Inflammatory macrophage (primary cell): ENCODE measurements at regions not wholly inside any gene's neighbourhood (a gene's known extent, or its start where the extent isn't known, plus 50 kb on each side); places are given as distances from the start of the nearest gene placed in this dataset.
"Not testable (repeated sequence)": the region's sequence is repeated elsewhere in the genome, so short reads cannot be mapped to it uniquely, and the experiment has no call there.

Experiments used
- DNase-seq, 2 donors: peaks; one replicate each; pipeline ENCODE4 v3.0.0-alpha.2; 2020 to 2022

- DNase-seq, result not testable (repeated sequence)
Observed at GRCh38 chr10:53647221-53647620, 874.6 kb upstream of the MBL2 start.

DNA sequence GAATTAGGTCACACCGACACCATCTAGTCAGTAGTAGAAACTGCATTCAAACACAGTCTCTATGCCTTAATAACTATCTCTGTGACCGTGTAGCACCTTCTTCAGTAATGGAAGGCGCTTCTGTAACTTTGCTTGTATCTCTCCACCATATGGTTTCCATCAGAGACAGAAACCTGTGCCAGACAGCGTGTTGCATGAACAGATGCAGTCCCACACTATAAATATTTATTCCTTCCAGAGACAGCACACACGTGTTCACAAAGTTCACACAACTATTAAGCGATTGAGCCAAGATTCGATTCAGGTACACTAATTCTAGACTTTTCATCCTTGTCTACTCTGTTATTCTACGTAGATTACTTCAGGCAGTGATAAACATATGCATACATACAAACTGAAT is 873.9 kb upstream of the MBL2 start:
- DNase-seq, result no peak

GRCh38 chr10:53645951-53646350 is 873.4 kb upstream of the MBL2 start:
- no peak for DNase-seq

DNA sequence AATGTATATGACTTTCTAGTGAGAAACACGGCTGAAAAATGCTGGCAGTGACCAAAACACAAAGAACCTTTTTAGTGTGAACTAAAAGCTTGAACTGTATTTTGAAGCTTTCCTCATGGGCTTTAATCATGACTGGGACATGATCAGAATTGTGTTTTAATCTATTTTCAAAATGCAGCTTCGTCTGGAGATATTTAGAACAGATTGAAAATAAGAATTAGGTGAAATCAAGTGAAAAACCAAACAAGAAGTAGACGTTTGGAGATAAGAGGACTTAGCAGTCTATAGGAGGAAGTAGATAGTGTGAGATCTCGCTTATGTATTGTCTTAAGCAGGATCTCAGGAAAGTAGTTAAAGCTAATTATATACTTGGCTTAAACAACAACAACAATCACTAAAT is 865.4 kb upstream of the MBL2 start:
- no peak for DNase-seq

- DNase-seq, result no peak
Observed at GRCh38 chr10:53624722-53625121, 852.1 kb upstream of the MBL2 start.

DNA sequence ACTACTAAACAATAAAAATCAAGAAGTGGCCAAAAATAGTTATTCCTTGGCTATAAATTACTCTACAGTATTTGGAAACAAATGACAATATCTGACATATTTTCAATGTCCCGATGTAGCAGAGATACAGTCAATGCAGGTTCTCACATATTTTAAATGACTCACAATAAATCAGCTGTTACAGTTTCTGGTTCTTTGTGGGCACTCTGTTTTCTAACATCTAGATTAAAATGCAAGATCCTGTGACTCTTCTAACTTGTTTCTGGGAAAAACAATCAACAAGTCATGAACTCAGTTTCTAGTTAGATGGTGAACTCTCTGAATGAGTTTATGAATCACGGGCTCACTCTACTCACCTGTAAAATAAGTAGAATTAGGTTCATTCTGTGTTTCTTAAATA is 849.6 kb upstream of the MBL2 start:
- no peak for DNase-seq

DNA sequence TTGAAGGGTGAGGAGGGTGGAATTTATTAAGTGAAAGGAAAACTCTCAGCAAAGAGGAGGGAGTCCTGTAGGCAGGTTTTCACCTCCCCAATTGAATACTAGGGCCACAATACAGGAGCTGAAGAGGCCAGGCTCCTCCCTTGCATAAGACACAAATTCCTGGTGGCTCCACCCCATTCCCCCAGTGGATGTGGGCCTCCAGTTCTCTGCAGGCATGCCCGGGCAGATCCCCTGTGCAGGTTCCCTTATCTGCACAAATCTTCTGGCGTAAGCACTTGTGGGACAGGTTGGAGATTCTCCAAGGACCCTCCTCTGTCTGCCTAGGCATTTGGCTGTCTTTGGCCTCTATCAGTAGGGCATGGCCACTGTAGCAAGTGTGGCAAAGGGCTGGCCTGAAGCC is 847.1 kb upstream of the MBL2 start:
- no peak for DNase-seq

DNA sequence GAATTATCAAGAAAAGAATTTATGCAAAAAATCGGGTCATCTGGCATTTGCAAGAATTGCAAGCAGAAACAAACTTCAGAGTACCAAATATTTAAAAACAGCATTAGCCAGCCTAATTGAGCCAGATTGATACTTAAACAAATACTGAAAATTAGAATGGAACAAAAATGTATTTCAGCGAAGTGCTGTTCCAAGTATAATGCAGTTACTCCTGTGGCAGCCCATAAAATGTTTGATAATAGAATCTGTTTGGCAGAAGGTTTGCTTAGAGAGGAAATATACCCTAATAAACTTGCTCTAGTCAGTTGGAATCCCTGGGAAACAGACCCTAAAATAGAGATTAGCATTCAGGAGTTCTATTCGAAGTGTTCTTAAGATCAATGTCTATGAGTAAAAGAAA is 835.1 kb upstream of the MBL2 start:
- no peak for DNase-seq

DNA sequence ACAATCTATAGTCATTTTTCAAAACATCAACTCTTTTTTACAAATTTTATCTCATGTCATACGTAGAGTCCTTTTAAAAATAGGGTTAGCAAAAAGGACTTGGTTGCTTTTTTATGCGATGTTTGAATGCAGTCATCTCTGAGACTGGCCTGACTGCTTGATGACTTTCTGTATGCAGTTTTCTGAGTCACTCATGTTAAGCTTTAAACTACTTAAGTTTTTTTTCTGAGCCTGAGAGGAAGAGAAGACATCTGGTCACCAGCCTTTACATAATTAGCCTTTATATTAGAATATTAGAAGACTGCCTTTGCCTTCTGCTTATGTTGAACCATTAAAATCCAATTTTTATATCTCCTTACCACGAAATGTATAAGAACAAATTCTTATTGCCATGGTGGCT is 834.4 kb upstream of the MBL2 start:
- DNase-seq, result no peak

DNA sequence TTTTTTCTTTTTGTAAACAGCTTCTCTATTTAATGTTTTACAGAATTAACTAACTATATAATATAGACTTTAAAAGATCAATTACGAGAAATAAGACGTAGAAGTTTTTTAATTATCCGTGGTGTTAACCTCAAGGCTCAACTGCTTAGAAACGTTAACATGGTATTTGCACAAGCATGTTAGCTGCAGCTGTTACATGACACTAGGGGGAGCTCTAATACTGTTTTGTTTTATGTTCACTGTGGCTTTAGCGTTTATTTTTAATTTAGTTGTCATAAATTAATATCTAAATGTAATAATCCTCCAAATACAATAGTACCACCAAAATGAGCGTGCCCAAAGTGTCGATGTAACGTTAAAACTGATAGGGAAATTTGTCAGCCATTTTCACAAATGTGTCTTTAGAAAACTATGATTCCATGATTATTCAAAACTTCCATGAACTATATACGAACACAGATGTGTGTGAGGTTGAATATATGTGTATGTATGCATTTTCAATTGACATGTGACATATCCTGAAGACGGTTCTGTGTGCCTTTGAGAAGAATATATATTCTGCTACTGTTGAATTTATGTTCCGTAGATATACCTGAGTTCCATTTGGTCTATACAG is 828.8 kb upstream of the MBL2 start:
- DNase-seq, result peak; percentile 15 to 36

- no peak for DNase-seq
Observed at GRCh38 chr10:53598914-53599313, 826.3 kb upstream of the MBL2 start.

- no peak for DNase-seq
Observed at GRCh38 chr10:53597835-53598251, 825.3 kb upstream of the MBL2 start.

- no peak for DNase-seq
Observed at GRCh38 chr10:53580465-53580864, 807.9 kb upstream of the MBL2 start.

DNA sequence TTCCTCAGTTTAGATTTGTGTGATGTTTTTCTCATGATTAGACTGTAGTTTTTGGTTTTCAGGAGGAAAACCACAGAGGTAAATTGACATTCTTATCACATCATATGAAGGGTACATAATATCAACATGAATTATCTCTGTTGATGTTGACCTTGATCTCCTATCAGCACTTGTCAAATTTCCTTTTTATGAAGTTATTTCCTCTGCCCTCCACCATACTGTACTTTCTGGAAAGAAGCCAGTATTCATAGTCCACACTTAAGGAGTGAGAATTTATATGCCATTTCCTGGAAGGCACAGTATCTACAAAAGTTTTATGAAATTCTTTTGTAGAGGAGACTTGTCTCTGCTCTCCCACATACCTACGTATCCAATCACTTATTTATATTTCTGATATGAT is 807.2 kb upstream of the MBL2 start:
- no peak for DNase-seq

GRCh38 chr10:53574024-53574423 is 801.4 kb upstream of the MBL2 start:
- no peak for DNase-seq

DNA sequence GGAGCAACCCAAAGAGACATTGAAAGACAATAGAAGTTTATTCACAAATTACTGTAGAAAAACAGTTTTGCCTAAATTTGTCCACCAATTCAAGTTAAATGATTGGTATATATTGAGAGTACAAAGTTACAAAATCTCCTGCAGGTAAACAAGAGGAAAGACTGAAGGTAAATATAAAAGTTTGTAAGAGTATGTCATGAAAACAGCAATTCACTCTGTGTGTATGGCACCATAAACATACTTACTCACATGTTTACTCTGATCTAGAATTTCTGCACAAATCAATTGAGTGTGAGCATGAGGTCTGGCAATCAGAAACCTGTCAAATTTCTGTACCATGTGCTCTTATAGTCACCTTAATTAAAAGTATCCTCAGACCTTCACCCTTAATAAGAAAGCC is 800.9 kb upstream of the MBL2 start:
- no peak for DNase-seq

DNA sequence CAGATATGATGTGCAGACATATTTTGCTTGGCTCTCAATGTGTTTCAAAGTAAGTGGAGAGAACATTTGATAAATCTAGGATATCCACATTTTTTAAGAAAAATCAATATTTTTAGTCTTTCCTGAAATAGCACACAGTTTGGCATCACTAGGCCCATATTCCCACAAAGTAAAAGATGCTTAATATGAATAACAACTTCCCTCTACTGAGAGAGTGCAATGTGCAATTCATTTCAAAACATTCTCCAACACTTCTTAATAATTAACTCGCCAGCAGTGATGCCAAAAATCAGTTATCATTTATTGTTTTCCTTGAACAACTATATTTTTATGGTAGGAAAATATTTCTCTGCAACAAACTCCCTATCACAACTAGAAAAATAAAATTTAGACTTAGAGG is 800.2 kb upstream of the MBL2 start:
- no peak for DNase-seq

DNA sequence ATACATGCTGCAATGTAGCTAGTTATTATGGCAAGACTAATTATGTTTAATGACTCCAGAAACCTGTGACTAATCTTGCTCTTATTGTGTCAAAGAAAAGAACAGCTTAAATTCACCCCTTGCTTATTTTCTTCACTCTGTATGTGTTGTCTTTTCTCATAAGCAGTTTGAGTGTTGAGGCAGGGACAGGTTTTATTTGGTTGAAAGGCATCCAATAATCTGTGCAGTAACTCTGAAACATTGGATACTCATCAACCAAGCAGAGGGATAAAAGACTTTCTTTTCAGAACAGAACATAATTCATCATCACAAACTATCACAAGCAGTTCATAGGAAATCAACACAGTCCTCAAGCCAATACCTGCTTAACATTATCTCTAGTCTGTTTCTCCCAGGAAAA is 797.6 kb upstream of the MBL2 start:
- DNase-seq, result no peak

DNA sequence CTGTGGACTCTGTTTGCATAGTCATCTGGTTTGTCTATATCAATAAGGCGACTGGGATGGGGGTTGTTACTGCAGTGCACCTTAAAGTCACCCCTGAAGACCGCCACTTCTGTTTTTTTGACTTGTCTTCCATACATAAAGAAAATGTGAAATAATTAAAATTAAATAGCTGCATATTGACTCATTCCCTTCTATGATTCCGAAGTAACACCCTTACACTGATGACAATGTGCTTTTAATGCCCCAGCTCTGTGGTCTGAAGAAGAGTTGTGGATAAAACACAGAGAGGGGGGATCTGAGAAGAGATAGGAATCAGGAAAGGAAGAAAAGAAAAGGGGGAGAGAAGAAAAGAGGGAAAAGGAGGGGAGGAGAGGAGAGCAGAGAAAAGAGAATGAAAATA is 796.9 kb upstream of the MBL2 start:
- no peak for DNase-seq

- no peak for DNase-seq
Observed at GRCh38 chr10:53548664-53549063, 776.1 kb upstream of the MBL2 start.

- no peak for DNase-seq
Observed at GRCh38 chr10:53547364-53547763, 774.8 kb upstream of the MBL2 start.

GRCh38 chr10:53543410-53543809 is 770.8 kb upstream of the MBL2 start:
- DNase-seq, result no peak

DNA sequence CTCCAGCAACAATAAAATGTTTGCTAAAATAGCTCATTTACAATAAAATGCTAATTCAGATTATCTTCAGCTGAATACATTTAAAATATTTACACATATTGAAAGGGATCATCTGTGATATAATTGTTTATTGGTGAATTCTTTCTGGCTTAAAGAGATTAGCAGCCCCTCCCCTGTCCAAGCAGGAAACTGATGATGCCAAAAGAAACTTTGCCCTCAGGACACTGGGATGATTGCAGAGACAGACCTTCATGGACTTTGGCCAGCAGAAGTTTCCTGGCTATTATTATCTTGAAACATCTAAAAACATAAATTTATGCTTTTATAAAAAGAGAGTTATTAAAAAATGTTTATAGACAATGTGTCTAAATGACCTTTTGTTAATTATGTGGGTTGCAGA is 764.9 kb upstream of the MBL2 start:
- no peak for DNase-seq

DNA sequence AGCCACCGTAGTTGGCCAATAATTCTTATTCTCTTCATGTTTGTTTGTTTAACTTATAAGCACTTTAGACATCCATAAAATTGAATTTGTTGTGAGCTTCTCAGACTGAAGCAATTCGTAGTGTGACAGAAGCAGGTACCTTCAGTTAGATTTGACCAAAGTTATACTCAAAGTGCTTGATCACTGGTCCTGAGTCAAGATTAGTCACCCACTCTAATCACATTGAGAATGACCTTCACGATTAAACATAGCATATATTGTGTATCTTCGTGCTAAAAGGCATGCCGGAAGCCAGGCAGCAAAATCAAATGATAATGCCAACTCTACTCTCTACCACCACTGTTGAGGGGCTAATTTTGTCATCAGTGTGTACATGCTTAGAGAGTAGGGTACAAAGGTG is 763.7 kb upstream of the MBL2 start:
- no peak for DNase-seq

GRCh38 chr10:53534428-53534827 is 761.8 kb upstream of the MBL2 start:
- DNase-seq, result no peak

DNA sequence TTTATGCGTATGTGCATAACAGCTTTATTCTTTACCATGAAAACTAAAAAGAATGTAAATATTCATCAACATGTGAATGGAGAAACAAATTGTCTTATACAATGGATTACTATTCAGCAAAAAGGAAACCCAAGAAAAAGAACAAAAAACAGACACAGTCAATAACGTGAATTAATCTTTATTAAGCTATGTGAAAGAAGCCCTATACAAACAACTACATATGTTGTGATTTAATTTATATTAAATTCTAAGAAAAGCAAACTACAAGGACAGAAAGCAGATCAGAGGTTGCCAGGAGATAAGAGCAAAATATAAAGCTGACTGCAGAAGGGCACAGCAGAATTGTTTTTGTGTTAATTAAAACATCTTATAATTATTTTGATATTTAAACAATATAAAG is 756.4 kb upstream of the MBL2 start:
- DNase-seq, result no peak
